A549 (cell line): ENCODE measurements at regions not wholly inside any gene's neighbourhood (a gene's known extent, or its start where the extent isn't known, plus 50 kb on each side); places are given as distances from the start of the nearest gene placed in this dataset.

Experiments used
- ATAC-seq, 2 experiments: fragments of 200-7000 bp in 1 of 2; fragments of >200 bp in 1 of 2; cut with Nextera tagmentation in 1 of 2; cut with Tn5 transposase in 1 of 2; 3 replicates each; pipeline versions ENCODE4 v1.8.0 to v1.9.1; 2018 to 2020; ENCODE audit warnings: mild to moderate bottlenecking in 1 of 2, moderate library complexity in 1 of 2
- CTCF ChIA-PET: fragments of 300-600 bp; sonication (Branson Sonifier 250); formaldehyde crosslinking; extraction: SDS; loops from one replicate; lab custom pipeline; 2021; ENCODE audit warnings: antibody characterized with exemption, inconsistent platforms; lab: Yijun Ruan, JAX
- POLR2A ChIA-PET: fragments of 350-600 bp; formaldehyde crosslinking; extraction: SDS; loops from one replicate; lab custom pipeline; 2021; ENCODE audit warnings: antibody characterized with exemption, inconsistent platforms; lab: Yijun Ruan, JAX
- DNase-seq, 2 experiments: peaks; one replicate each; pipeline versions ENCODE4 v3.0.0 to v3.0.0-alpha.2; 2011 to 2016; ENCODE audit warnings: low read depth in 1 of 2, low spot score in 1 of 2
- FAIRE-seq: peaks from 2 replicates; lab custom pipeline; 2011; peaks lifted over from hg19 to GRCh38; lab: Jason Lieb, UNC
- H3K27ac ChIP-seq, 2 experiments: fragments of >200 bp; sonication (Bioruptor Twin); formaldehyde crosslinking; 3 replicates each; pipeline ENCODE4 v1.5.1; 2016 to 2017
- H3K4me1 ChIP-seq: fragments of >200 bp; sonication (Bioruptor Twin); formaldehyde crosslinking; 3 replicates; pipeline ENCODE4 v1.6.1; 2016
- H3K4me2 ChIP-seq: fragments of >200 bp; sonication (Bioruptor Twin); formaldehyde crosslinking; 3 replicates; pipeline ENCODE4 v1.6.1; 2016
- H3K4me3 ChIP-seq: fragments of >200 bp; sonication (Bioruptor Twin); formaldehyde crosslinking; 3 replicates; pipeline ENCODE4 v1.5.1; 2016
- H3K9me3 ChIP-seq: fragments of >200 bp; sonication (Bioruptor Twin); formaldehyde crosslinking; 3 replicates; pipeline ENCODE4 v1.6.1; 2016
- ATOH8 ChIP-seq: fragments of 250-450 bp; sonication (Bioruptor Pico); IDR thresholded peaks from 2 replicates; pipeline ENCODE4 v1.5.0; 2020; ENCODE audit warnings: low read depth, mild to moderate bottlenecking, moderate library complexity
- CBX2 ChIP-seq: fragments of 200-600 bp; sonication (generic); IDR thresholded peaks from 2 replicates; pipeline ENCODE4 v1.6.1; 2016; ENCODE audit warnings: low read depth, mild to moderate bottlenecking, borderline replicate concordance
- CHD4 ChIP-seq: fragments of 200-600 bp; sonication (generic); IDR thresholded peaks from 2 replicates; pipeline ENCODE4 v1.6.1; 2016; ENCODE audit warnings: antibody characterized with exemption, mild to moderate bottlenecking, borderline replicate concordance
- E2F6 ChIP-seq: IDR thresholded peaks from 2 replicates; pipeline ENCODE4 v1.6.1; 2012; ENCODE audit warnings: low read depth, borderline replicate concordance
- EHF ChIP-seq: fragments of 250-450 bp; sonication (Bioruptor Pico); IDR thresholded peaks from 2 replicates; pipeline ENCODE4 v1.5.0; 2020; ENCODE audit warnings: mild to moderate bottlenecking
- EHMT2 ChIP-seq: fragments of 200-600 bp; sonication (generic); IDR thresholded peaks from 2 replicates; pipeline ENCODE4 v1.6.1; 2016; ENCODE audit warnings: antibody characterized with exemption, low read depth, mild to moderate bottlenecking, moderate library complexity
- EP300 ChIP-seq, 2 experiments: fragments of >200 bp; sonication (Bioruptor Twin); formaldehyde crosslinking; IDR thresholded peaks; 2 replicates in 1 of 2; 3 replicates in 1 of 2; pipeline ENCODE4 v1.6.1; 2016 to 2017
- GATA3 ChIP-seq: IDR thresholded peaks from 2 replicates; pipeline ENCODE4 v1.6.1; 2012; ENCODE audit warnings: borderline replicate concordance
- HDAC2 ChIP-seq: fragments of 200-600 bp; sonication (generic); IDR thresholded peaks from 2 replicates; pipeline ENCODE4 v1.6.1; 2016
- MAFK ChIP-seq: fragments of 450-650 bp; IDR thresholded peaks from 2 replicates; pipeline ENCODE4 v1.6.1; 2014; ENCODE audit not compliant: partially characterized antibody
- MAZ ChIP-seq: fragments of 150-350 bp; IDR thresholded peaks from 2 replicates; pipeline ENCODE4 v1.6.1; 2014; ENCODE audit warnings: antibody characterized with exemption, low read depth, low read length, borderline replicate concordance
- MYC ChIP-seq: IDR thresholded peaks from 2 replicates; pipeline ENCODE4 v1.6.1; 2012; ENCODE audit warnings: mild to moderate bottlenecking, inconsistent platforms, low read length, improper control_type of control experiment, borderline replicate concordance
- PHF8 ChIP-seq: fragments of 200-600 bp; sonication (generic); IDR thresholded peaks from 2 replicates; pipeline ENCODE4 v1.6.1; 2016; ENCODE audit warnings: low read depth, mild to moderate bottlenecking, antibody characterized with exemption, moderate library complexity, borderline replicate concordance
- RNF2 ChIP-seq: fragments of 200-600 bp; sonication (generic); IDR thresholded peaks from 2 replicates; pipeline ENCODE4 v1.6.1; 2016; ENCODE audit warnings: low read depth, mild to moderate bottlenecking, antibody characterized with exemption, moderate library complexity, borderline replicate concordance
- TFCP2L1 ChIP-seq: fragments of 250-450 bp; sonication (Bioruptor Pico); IDR thresholded peaks from 2 replicates; pipeline ENCODE4 v1.5.0; 2021; ENCODE audit warnings: mild to moderate bottlenecking
- WGBS: methylation state at CpG from one replicate; pipeline ENCODE4 v1.1.6; 2017; ENCODE audit errors: missing lambda C conversion rate; 5-methylcytosine and 5-hydroxymethylcytosine counted together
- TF ChIP-seq, protein P1 (sequence below): fragments of >200 bp; sonication (Bioruptor Twin); formaldehyde crosslinking; IDR thresholded peaks from 3 replicates; pipeline ENCODE4 v1.5.1; 2016
- TF ChIP-seq, protein P2 (sequence below): fragments of >200 bp; sonication (Bioruptor Twin); formaldehyde crosslinking; IDR thresholded peaks from 3 replicates; pipeline ENCODE4 v1.6.1; 2016
- TF ChIP-seq, protein P3 (sequence below): fragments of 200-600 bp; sonication (generic); IDR thresholded peaks from 2 replicates; pipeline ENCODE4 v1.6.1; 2016; ENCODE audit warnings: antibody characterized with exemption, mild to moderate bottlenecking, moderate library complexity

DNA sequence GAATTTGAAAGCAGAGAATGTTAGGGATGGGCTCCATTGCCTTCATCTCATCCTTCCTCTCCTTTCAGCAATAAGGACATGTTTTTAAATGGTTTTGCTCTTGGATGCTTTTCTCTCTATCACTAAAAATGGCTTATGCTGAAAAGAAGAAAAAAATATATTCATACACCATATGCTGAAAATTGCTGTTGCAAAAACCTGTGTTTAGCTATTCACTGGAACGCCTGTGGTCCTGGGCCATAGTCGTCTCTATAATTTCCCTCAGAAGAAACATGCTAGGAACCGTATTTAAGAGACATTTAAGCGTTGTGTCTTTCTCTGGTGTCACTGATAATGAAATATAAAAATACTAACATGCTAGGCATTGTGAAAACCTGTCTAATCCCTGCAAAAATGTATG is 324.9 kb downstream of the TSN start:
- CTCF ChIA-PET, result no interaction called here
- no peaks in the 10 kb centered on the region for H3K9me3 ChIP-seq
- DNase-seq, result no peak
- TF ChIP-seq ATOH8 (CRISPR knock-in tag), result no peak
- no peak for TF ChIP-seq PHF8
- no peak for TF ChIP-seq MAFK
- TF ChIP-seq HDAC2, result no peak
- TF ChIP-seq, protein P1, sequence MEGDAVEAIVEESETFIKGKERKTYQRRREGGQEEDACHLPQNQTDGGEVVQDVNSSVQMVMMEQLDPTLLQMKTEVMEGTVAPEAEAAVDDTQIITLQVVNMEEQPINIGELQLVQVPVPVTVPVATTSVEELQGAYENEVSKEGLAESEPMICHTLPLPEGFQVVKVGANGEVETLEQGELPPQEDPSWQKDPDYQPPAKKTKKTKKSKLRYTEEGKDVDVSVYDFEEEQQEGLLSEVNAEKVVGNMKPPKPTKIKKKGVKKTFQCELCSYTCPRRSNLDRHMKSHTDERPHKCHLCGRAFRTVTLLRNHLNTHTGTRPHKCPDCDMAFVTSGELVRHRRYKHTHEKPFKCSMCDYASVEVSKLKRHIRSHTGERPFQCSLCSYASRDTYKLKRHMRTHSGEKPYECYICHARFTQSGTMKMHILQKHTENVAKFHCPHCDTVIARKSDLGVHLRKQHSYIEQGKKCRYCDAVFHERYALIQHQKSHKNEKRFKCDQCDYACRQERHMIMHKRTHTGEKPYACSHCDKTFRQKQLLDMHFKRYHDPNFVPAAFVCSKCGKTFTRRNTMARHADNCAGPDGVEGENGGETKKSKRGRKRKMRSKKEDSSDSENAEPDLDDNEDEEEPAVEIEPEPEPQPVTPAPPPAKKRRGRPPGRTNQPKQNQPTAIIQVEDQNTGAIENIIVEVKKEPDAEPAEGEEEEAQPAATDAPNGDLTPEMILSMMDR, result no peak
- no peak for TF ChIP-seq EHF (CRISPR knock-in tag)
- no peak for TF ChIP-seq CHD4
- no peak for TF ChIP-seq TFCP2L1 (CRISPR knock-in tag)
- TF ChIP-seq, all 56 proteins: peak for 0
- ATAC-seq, result no peak
- FAIRE-seq, result no peak
- Histone ChIP-seq H3K27ac (no peak overlapping the region), H3K4me2 (no peak overlapping the region), H3K4me1 (no peaks in the 10 kb centered on the region), H3K4me3 (no peak overlapping the region)
- POLR2A ChIA-PET, result no interaction called here
- 2% methylated on average over 4 of the region's 4 CpGs for WGBS

DNA sequence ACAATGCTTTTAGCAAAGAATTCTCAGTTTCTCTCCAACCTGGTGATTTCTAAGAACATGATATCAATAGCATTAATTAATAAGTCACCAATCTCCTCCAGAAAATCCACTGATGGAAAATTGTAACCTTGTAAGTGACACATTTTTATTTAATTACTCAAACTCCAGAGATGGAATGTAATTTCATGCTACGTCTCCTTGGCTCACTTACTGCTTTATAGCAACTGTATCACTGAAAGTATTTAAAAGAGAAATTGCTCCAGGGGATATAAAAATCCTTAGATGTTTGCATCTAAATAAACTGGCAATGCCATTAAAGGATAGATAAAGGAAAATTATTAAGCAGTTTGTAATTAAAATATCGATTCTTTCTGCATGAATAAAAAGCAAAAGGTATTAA is 325.4 kb downstream of the TSN start:
- no peak overlapping the region for H3K4me3 ChIP-seq
- TF ChIP-seq EHMT2, result no peak
- TF ChIP-seq EP300 (IDR thresholded peaks at IDR 0.05), result no peak
- no peak for TF ChIP-seq E2F6
- TF ChIP-seq, all 56 proteins: peak for 0
- POLR2A ChIA-PET, result no interaction called here
- 10% methylated on average over 2 of the region's 2 CpGs for WGBS
- no peaks in the 10 kb centered on the region for H3K9me3 ChIP-seq
- CTCF ChIA-PET, result no interaction called here
- H3K4me1 ChIP-seq, result no peaks in the 10 kb centered on the region
- no peak overlapping the region for H3K4me2 ChIP-seq
- no peak for ATAC-seq
- DNase-seq, result no peak
- no peak for FAIRE-seq
- no peak overlapping the region for H3K27ac ChIP-seq

DNA sequence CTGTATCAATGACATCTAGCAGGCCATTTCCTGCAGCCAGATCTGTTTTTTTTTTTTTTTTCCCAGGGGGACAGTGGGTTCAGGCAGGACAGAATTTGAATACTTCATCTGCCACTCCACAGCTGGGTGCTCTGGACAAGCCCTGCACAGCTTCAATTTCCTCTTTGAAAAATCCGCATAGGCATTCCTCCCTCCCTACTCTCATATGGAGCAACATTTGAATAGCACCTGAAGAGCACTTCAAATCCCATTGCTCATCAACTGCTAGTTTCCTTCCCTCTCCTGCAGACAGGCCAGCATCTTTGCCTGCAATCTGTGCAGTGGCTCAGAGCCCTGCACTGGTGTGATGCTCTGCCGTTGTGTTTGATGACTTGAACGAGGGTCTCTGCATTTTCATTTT is 326.3 kb downstream of the TSN start:
- DNase-seq, result no peak
- POLR2A ChIA-PET, result no interaction called here
- no peak overlapping the region for H3K4me2 ChIP-seq
- no peak overlapping the region for H3K27ac ChIP-seq
- WGBS, result 0% methylated on average over 3 of the region's 3 CpGs
- no peak overlapping the region for H3K4me3 ChIP-seq
- TF ChIP-seq MAFK, result no peak
- FAIRE-seq, result no peak
- no peak for ATAC-seq
- no peaks in the 10 kb centered on the region for H3K9me3 ChIP-seq
- CTCF ChIA-PET, result no interaction called here
- no peaks in the 10 kb centered on the region for H3K4me1 ChIP-seq

DNA sequence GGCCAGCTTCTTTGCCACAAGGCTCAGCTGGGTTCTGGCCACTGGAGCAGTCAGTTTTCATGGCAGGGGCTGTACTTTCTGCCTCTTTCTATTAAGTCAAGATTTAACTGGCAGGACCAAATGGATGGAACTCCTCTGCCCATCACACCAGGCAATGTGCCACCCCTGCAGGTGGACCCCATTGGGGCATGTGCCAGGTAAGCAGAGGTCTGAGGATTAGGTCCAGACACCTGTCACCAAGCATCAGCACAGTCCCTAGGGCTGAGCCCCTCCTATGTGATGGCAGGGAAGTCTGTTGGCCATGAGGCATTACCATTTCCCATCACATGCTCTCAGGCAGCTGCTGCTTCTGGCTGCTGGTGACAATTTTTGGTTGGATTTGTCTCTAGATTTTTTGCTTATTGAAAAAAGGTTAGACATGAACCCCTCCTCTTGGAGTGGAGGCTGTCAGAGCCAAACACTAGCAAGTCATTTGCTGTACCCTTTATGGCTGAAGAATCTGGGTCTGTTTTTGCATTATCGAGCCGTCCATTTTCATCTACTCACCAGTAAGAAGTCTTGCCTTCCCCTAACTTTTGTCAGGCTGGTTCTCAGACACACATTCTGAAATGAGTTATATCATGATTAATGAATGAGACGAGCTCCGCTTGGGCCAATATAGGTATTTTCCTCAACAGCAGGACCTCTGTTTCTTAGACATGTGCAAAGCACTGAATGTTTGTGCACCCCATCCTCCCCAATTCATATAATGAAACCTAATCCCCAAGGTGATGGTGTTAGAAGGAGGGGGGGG is 328.0 kb downstream of the TSN start:
- ChIA-PET CTCF (interaction anchor here (1.1 kb wide), 1 partner anchor 25 kb away, joined by 5 read pairs; no protein-coding TSS in a partner anchor), POLR2A (no interaction called here)
- FAIRE-seq (no peak), DNase-seq (no peak), ATAC-seq (no peak)
- Histone ChIP-seq H3K4me2 (no peak overlapping the region), H3K4me1 (no peaks in the 10 kb centered on the region), H3K4me3 (no peak overlapping the region), H3K9me3 (no peaks in the 10 kb centered on the region), H3K27ac (no peak overlapping the region)
- 9% methylated on average over 4 of the region's 4 CpGs for WGBS
- TF ChIP-seq EHMT2 (no peak), EP300 (IDR thresholded peaks at IDR 0.05) (no peak), MYC (no peak), MAFK (no peak), ATOH8 (CRISPR knock-in tag) (no peak), MAZ (no peak), CBX2 (no peak), GATA3 (no peak), EHF (CRISPR knock-in tag) (no peak), RNF2 (no peak)
- TF ChIP-seq, protein P2, sequence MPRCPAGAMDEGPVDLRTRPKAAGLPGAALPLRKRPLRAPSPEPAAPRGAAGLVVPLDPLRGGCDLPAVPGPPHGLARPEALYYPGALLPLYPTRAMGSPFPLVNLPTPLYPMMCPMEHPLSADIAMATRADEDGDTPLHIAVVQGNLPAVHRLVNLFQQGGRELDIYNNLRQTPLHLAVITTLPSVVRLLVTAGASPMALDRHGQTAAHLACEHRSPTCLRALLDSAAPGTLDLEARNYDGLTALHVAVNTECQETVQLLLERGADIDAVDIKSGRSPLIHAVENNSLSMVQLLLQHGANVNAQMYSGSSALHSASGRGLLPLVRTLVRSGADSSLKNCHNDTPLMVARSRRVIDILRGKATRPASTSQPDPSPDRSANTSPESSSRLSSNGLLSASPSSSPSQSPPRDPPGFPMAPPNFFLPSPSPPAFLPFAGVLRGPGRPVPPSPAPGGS, result no peak
- TF ChIP-seq, protein P3, sequence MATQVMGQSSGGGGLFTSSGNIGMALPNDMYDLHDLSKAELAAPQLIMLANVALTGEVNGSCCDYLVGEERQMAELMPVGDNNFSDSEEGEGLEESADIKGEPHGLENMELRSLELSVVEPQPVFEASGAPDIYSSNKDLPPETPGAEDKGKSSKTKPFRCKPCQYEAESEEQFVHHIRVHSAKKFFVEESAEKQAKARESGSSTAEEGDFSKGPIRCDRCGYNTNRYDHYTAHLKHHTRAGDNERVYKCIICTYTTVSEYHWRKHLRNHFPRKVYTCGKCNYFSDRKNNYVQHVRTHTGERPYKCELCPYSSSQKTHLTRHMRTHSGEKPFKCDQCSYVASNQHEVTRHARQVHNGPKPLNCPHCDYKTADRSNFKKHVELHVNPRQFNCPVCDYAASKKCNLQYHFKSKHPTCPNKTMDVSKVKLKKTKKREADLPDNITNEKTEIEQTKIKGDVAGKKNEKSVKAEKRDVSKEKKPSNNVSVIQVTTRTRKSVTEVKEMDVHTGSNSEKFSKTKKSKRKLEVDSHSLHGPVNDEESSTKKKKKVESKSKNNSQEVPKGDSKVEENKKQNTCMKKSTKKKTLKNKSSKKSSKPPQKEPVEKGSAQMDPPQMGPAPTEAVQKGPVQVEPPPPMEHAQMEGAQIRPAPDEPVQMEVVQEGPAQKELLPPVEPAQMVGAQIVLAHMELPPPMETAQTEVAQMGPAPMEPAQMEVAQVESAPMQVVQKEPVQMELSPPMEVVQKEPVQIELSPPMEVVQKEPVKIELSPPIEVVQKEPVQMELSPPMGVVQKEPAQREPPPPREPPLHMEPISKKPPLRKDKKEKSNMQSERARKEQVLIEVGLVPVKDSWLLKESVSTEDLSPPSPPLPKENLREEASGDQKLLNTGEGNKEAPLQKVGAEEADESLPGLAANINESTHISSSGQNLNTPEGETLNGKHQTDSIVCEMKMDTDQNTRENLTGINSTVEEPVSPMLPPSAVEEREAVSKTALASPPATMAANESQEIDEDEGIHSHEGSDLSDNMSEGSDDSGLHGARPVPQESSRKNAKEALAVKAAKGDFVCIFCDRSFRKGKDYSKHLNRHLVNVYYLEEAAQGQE, result no peak
